ENCODE measurements at regions not wholly inside any gene's neighbourhood (a gene's known extent, or its start where the extent isn't known, plus 50 kb on each side); places are given as distances from the start of the nearest gene placed in this dataset.

DNA sequence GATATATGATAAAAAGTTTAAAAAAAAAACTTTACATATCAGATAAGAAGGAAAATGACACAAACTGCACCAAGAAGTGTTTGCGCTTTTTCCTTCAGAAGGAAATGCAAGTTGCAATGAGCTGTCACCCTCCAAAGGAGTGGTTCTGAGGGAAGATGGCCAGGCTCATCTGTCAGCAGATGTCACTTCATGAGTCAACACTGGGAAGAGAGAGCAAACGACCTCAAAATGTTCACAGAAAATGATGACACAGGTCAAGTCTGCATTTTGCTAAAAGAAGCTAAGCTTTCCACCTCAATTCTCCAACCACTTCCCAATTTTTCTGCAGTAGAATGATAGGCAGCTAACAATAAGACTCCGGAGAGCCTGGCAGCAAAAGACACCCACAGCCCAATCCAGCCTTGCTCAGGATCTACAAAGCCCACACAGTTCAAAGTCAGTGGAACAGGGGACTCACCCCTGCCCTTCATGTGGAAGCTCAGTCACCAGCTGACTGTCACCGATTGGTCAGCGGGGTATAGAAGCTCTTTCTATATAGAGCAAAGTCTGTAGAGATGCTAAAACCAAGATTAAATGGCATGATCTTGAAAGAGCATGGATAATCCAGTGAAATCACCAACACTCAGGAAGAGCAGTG is 155.1 kb upstream of the NEBL start:
- no peak overlapping the region; a peak in 1 of 7 replicates for H3K9ac ChIP-seq (replicated peaks in 1 of 4; ENCODE audit: extremely low read depth in 1 of 4, low read depth in 3 of 4, low read length in 3 of 4)
- H3K18ac ChIP-seq (ENCODE audit: extremely low read depth, low read length): no peak overlapping the region
- no peak overlapping the region for H3K23ac ChIP-seq (ENCODE audit: insufficient read length)
- no peak overlapping the region for H2BK20ac ChIP-seq (ENCODE audit: low read length)
- no peak overlapping the region for H2BK15ac ChIP-seq (ENCODE audit: low read length)
- no peaks in the 10 kb centered on the region for H3K79me1 ChIP-seq (ENCODE audit: low read depth, low read length)
- H3K56ac ChIP-seq (replicated peaks; ENCODE audit: insufficient read length, low read depth, low read length): no peak overlapping the region
- H3K27ac ChIP-seq (ENCODE audit: low read depth, low read length): no peak overlapping the region
- WGBS, 2 experiments (ENCODE audit: extremely low coverage in 1 of 2, insufficient coverage in 1 of 2, insufficient read length in 1 of 2, insufficient replicate concordance in 2 of 2, low coverage in 1 of 2, low lambda C conversion rate in 2 of 2, missing lambda C conversion rate in 1 of 2): 91% methylated on average over 5 of the region's 5 CpGs; no CpG with 5 or more reads in 1 of the 2 experiments
- no peaks in the 10 kb centered on the region for H4K20me1 ChIP-seq (replicated peaks in 1 of 2; ENCODE audit: control insufficient read depth in 1 of 2, insufficient read depth in 2 of 2, low read length in 2 of 2)
- no peaks in the 10 kb centered on the region for H3K4me1 ChIP-seq (replicated peaks in 1 of 4; ENCODE audit: control insufficient read depth in 3 of 4, insufficient read depth in 4 of 4, low read length in 3 of 4)
- H4K91ac ChIP-seq (replicated peaks; ENCODE audit: insufficient read length, low read length): no peak overlapping the region
- FAIRE-seq (no peak), DNase-seq (ENCODE audit: low read depth in 1 of 2, low spot score in 2 of 2) (no peak)
- no peak overlapping the region for H3K4me2 ChIP-seq (ENCODE audit: insufficient read depth in 1 of 2, low read depth in 2 of 2, low read length in 2 of 2)
- no peak overlapping the region for H2BK120ac ChIP-seq (replicated peaks; ENCODE audit: low read depth, low read length)
- H3K36me3 ChIP-seq (ENCODE audit: control insufficient read depth in 2 of 4, insufficient read depth in 4 of 4, low read length in 3 of 4): no peaks in the 10 kb centered on the region
- no peak for TF ChIP-seq POU5F1 (IDR thresholded peaks at IDR 0.05; ENCODE audit: low read depth, low read length)
- TF ChIP-seq BCL11A (IDR thresholded peaks at IDR 0.05; ENCODE audit: low read depth in 2 of 2, low read length in 2 of 2): no peak
- no peak for TF ChIP-seq TBP (IDR thresholded peaks at IDR 0.05; ENCODE audit: low read depth, low read length)
- TF ChIP-seq PHF8 (conservative IDR thresholded peaks at IDR 0.05; ENCODE audit: low read depth, low read length): no peak
- TF ChIP-seq ATF3 (IDR thresholded peaks at IDR 0.05; ENCODE audit: insufficient read depth, low read depth, low read length): no peak
- no peak overlapping the region for H2BK5ac ChIP-seq (ENCODE audit: low read depth, low read length)
- no peak overlapping the region for H3K4ac ChIP-seq (replicated peaks; ENCODE audit: insufficient read length, low read depth, low read length)
- no peak overlapping the region for H3K14ac ChIP-seq (ENCODE audit: insufficient read length)
- ChIA-PET CTCF (ENCODE audit: partially characterized antibody) (no interaction called here), POLR2A (ENCODE audit: partially characterized antibody) (no interaction called here)
- no peak overlapping the region for H3K4me3 ChIP-seq (ENCODE audit: extremely low read depth in 1 of 4, insufficient read depth in 2 of 4, low read depth in 3 of 4, low read length in 4 of 4)
- no peak overlapping the region for H2AFZ ChIP-seq (ENCODE audit: low read length)
- H4K5ac ChIP-seq (ENCODE audit: insufficient read length, low read depth, low read length): no peak overlapping the region
- H3K9me3 ChIP-seq (ENCODE audit: insufficient read depth in 2 of 2, low read depth in 1 of 2, low read length in 1 of 2): no peaks in the 10 kb centered on the region
- no peaks in the 10 kb centered on the region; a peak in 1 of 4 replicates for H3K79me2 ChIP-seq (ENCODE audit: control insufficient read depth in 1 of 2, insufficient read depth in 2 of 2, low read length in 2 of 2)
- H4K8ac ChIP-seq (ENCODE audit: extremely low read depth, insufficient read depth, low read length): no peak overlapping the region
- no peak overlapping the region for H2AK5ac ChIP-seq (ENCODE audit: low read depth, low read length)
- H2BK12ac ChIP-seq (ENCODE audit: low read depth, low read length): no peak overlapping the region
- H3K23me2 ChIP-seq (ENCODE audit: low read depth, low read length): no peaks in the 10 kb centered on the region
- H3K27me3 ChIP-seq (replicated peaks in 1 of 4; ENCODE audit: control insufficient read depth in 3 of 4, extremely low read depth in 1 of 4, insufficient read depth in 3 of 4, low read length in 3 of 4): no peaks in the 10 kb centered on the region
